DOHH2 (cell line): ENCODE measurements at regions not wholly inside any gene's neighbourhood (a gene's known extent, or its start where the extent isn't known, plus 50 kb on each side); places are given as distances from the start of the nearest gene placed in this dataset.

Experiments
- EZH2phosphoT487 ChIP-seq: fragments of 200-600 bp; sonication (generic); IDR thresholded peaks from 2 replicates; pipeline ENCODE4 v1.6.1; 2017; ENCODE audit warnings: borderline replicate concordance, mild to moderate bottlenecking, antibody characterized with exemption, low read length, moderate library complexity, mixed read lengths
- TF ChIP-seq, protein P1 (sequence below): fragments of 200-600 bp; sonication (generic); IDR thresholded peaks from one replicate; pipeline ENCODE4 v1.5.1; 2014; ENCODE audit warnings: antibody characterized with exemption, mild to moderate bottlenecking, low read depth, low read length; ENCODE audit not compliant: poor library complexity, severe bottlenecking

DNA sequence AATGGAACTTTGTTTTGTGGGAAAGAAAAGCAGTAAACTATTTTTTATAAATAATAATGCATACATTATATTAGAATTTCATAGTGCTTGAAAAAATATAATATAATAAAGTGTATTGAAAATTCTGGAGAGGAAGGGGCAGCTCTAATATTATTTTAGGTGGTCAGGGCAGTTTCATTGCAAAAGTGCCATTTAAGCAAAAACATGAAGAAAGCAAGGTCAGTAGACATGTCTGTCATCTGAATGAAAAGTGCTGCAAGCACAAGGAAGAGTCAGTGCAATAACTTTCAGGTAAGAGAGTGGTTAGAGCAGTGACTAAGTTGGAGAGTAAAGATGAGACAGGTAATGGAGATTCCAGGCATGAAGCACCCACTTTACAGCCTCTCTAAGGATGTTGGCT lies 435.6 kb upstream of the REG3G start:
- TF ChIP-seq, protein P1, sequence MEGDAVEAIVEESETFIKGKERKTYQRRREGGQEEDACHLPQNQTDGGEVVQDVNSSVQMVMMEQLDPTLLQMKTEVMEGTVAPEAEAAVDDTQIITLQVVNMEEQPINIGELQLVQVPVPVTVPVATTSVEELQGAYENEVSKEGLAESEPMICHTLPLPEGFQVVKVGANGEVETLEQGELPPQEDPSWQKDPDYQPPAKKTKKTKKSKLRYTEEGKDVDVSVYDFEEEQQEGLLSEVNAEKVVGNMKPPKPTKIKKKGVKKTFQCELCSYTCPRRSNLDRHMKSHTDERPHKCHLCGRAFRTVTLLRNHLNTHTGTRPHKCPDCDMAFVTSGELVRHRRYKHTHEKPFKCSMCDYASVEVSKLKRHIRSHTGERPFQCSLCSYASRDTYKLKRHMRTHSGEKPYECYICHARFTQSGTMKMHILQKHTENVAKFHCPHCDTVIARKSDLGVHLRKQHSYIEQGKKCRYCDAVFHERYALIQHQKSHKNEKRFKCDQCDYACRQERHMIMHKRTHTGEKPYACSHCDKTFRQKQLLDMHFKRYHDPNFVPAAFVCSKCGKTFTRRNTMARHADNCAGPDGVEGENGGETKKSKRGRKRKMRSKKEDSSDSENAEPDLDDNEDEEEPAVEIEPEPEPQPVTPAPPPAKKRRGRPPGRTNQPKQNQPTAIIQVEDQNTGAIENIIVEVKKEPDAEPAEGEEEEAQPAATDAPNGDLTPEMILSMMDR: no peak
- no peak for TF ChIP-seq EZH2phosphoT487
